Cardiac fibroblast (primary cell): ENCODE measurements at regions not wholly inside any gene's neighbourhood (a gene's known extent, or its start where the extent isn't known, plus 50 kb on each side); places are given as distances from the start of the nearest gene placed in this dataset.

Experiments used
- DNase-seq, 2 donors: peaks; one replicate each; pipeline versions ENCODE4 v3.0.0 to v3.0.0-alpha.2; 2010; ENCODE audit warnings: low read depth in 2 of 2
- H3K4me3 ChIP-seq, 2 donors: replicated peaks in 1 of 2; 1 replicate in 1 of 2; 2 replicates in 1 of 2; pipeline ENCODE4 v1.5.1; 2011; ENCODE audit warnings: low read depth in 2 of 2, low read length in 2 of 2, mild to moderate bottlenecking in 2 of 2, moderate library complexity in 1 of 2
- TF ChIP-seq, protein P1 (sequence below): IDR thresholded peaks from one replicate; pipeline ENCODE4 v1.5.1; 2011; ENCODE audit warnings: low read depth, mild to moderate bottlenecking, low read length, inconsistent platforms

DNA sequence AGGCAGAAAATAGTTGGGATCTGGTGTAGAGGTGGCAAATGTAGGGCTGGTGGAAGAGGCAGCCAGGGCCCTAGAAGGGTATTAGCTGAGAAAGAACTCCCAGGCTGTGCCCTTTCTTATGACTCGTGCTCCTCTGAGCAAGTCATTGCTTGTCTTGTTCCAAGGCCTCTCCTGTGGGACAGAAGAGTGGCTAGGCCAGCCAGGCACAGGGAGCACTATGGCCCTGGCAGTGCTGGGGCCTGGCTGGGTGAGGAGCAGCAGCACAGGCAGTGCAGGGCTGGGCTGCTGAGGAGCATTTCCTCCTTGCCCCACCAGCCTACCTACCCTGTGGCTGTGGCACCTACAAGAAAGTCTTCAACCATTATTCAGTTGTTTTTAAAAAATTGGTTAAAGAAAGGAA, 298.5 kb upstream of the NR3C2 start:
- H3K4me3 ChIP-seq: no peak overlapping the region
- DNase-seq: no peak
- TF ChIP-seq, protein P1, sequence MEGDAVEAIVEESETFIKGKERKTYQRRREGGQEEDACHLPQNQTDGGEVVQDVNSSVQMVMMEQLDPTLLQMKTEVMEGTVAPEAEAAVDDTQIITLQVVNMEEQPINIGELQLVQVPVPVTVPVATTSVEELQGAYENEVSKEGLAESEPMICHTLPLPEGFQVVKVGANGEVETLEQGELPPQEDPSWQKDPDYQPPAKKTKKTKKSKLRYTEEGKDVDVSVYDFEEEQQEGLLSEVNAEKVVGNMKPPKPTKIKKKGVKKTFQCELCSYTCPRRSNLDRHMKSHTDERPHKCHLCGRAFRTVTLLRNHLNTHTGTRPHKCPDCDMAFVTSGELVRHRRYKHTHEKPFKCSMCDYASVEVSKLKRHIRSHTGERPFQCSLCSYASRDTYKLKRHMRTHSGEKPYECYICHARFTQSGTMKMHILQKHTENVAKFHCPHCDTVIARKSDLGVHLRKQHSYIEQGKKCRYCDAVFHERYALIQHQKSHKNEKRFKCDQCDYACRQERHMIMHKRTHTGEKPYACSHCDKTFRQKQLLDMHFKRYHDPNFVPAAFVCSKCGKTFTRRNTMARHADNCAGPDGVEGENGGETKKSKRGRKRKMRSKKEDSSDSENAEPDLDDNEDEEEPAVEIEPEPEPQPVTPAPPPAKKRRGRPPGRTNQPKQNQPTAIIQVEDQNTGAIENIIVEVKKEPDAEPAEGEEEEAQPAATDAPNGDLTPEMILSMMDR: no peak

DNA sequence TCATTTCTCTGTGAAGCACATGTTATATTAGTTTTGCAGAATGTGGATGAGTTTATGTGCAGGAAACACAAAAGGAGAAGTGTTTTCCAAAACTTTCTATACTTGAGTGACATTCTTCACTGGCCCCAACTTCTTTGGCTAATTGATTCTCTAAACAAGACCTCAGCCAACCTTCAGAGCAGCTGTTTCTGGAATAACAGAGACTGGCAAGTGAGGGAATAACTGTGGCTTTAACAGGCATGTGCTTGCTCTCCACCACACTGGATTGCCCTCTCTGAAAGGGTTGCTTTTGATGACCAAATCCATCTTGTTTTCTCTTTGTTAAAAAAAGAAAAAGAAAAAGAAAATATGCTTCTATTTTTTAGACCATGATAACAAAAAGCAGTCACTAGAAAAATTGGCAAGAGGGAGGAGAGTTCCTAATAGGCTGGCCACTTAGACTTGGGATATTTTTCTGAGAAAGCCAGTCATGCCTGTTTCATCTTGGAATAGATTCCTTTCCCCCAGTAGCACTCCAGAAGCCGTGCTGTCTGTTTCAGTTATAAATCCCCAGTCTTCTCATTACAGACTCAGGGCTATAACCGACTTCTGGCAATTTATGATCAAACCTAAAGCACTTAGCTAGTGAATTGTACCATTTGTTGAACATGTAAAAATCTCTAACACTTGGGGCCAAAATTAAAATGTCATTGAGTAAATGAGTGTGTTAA, 295.0 kb upstream of the NR3C2 start:
- TF ChIP-seq, protein P1: no peak
- no peak overlapping the region for H3K4me3 ChIP-seq
- DNase-seq: no peak

DNA sequence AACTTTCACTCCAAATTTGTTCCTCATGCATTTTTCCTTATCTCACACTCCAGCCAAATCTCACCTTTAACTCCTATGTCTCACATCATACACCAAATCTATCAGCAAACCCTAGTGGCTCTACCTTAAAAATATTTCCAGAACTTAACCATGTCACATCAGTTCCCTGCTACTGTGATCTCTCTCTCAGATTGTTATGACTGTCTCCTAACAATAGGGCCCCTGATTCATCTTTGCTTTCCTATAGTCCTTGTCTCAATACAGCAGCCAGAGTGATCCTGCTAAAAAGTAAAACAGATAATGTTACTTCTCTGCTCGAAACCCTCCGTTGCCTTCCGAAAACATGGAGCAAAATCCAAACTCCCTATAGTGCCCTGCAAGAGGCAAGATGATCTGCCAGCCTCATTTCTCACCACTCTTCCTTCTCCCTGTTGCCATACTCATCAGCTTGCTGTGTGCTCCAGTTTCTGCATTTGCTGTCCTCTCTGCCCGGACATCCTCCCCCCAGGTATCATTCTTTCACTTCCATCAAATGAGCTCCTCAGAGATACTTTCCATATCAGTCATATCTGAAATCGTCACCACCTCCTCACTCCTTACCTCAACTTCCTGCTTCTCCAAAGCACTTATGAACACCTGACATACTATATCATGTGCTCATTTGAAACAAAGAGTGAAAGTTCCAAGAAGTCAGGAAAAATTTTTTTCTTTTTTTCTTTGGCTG, 293.4 kb upstream of the NR3C2 start:
- no peak for DNase-seq
- H3K4me3 ChIP-seq: no peak overlapping the region
- TF ChIP-seq, protein P1: no peak

DNA sequence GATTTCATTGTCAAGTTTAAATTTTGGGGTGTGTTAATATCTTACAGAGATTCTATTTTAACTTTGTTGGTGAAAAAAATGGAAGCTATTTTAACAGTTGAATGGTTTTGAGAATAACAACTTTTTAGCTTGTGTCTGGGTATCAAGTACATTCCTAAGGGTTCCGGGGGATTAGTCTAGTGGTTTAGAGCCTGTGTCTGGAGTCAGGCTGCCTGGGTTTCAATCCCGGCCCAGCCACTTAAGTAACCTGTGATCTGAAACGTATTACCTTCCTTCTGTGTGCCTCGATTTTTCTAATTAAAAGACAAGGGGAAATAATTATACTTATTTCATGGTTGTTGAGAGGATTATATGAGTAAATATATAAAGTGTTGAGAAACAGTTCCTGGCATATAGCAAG, 288.6 kb upstream of the NR3C2 start:
- TF ChIP-seq, protein P1: no peak
- no peak for DNase-seq
- no peak overlapping the region for H3K4me3 ChIP-seq

DNA sequence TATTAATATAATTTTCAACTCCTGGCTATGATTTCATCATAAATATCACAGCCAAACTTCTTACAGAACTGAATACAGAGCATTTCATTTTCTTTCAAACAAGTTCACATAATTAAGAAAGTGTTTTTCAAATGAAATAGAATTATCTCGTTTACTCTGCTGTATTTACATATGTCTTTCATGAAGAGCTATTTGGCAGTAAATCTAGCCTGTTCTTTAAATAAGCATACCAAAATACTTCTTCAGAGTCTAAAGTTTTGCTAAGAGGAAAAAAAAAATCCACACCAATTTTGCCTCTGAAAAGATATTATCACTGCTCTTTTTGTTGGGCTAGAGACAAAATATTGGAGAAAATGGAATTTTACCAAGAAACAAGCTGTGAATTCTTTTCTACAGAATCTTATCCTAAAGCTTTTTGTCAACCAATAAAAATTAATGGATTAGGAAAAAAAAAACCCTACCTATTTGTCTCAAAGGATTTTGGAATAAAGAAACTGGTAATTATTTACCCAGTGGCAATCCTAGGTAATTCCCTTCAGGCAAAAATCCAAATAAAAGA, 287.9 kb upstream of the NR3C2 start:
- no peak overlapping the region for H3K4me3 ChIP-seq
- TF ChIP-seq, protein P1: no peak
- DNase-seq: no peak

DNA sequence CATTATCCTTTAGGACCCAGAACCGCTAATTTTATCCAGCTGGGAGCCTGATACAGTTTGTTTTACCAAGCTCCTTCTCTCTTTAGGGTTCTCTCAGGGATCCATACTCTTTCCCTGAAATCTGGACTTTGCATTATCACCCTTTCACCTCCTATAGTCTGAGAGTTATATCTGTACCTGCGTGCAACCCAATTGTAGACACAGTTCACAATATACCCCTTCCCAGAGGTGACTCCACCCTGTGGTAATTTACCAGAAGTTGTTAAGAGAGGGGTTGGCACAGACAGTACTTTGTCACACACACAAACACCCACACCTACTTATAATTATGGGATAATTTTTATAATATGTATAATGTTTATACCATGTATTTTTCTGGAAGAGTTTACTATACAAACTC, 275.8 kb upstream of the NR3C2 start:
- DNase-seq: no peak
- H3K4me3 ChIP-seq: no peak overlapping the region
- TF ChIP-seq, protein P1: no peak
